Activated B cell treated with CpG ODN at 0.5 μM for 24 hours (primary cell): ENCODE measurements at regions not wholly inside any gene's neighbourhood (a gene's known extent, or its start where the extent isn't known, plus 50 kb on each side); places are given as distances from the start of the nearest gene placed in this dataset.

Experiments
- ATAC-seq: fragments of 200-7000 bp; cut with Tn5 transposase; one replicate; pipeline ENCODE4 v1.10.0; 2021; ENCODE audit warnings: low read depth, mild to moderate bottlenecking, moderate library complexity
- CTCF ChIA-PET: fragments of 350-600 bp; sonication (Branson Sonifier 250); formaldehyde crosslinking; loops from one replicate; lab custom pipeline; 2021; ENCODE audit warnings: antibody characterized with exemption; lab: Charles Lee
- POLR2A ChIA-PET: fragments of 350-600 bp; sonication (Branson Sonifier 250); formaldehyde crosslinking; loops from one replicate; lab custom pipeline; 2021; ENCODE audit warnings: antibody characterized with exemption; lab: Charles Lee
- DNase-seq: peaks from one replicate; pipeline ENCODE4 v3.0.0; 2022
- H3K27ac Mint-ChIP-seq: one replicate; pipeline ENCODE4 v1.8.0; 2020; ENCODE audit warnings: mixed read lengths
- H3K27me3 Mint-ChIP-seq: one replicate; pipeline ENCODE4 v1.8.0; 2021; ENCODE audit warnings: mixed read lengths
- H3K36me3 Mint-ChIP-seq: one replicate; pipeline ENCODE4 v1.8.0; 2021; ENCODE audit warnings: low read depth, mixed read lengths
- H3K4me1 Mint-ChIP-seq: one replicate; pipeline ENCODE4 v1.8.0; 2021; ENCODE audit warnings: mixed read lengths
- H3K4me3 Mint-ChIP-seq: one replicate; pipeline ENCODE4 v1.8.0; 2020; ENCODE audit warnings: mild to moderate bottlenecking, mixed read lengths
- H3K9me3 Mint-ChIP-seq: one replicate; pipeline ENCODE4 v1.8.0; 2020; ENCODE audit warnings: mixed read lengths
- CTCF ChIP-seq: fragments of 200-600 bp; IDR thresholded peaks from one replicate; pipeline ENCODE4 v1.8.0; 2022; ENCODE audit warnings: antibody characterized with exemption, mild to moderate bottlenecking
- intact Hi-C: fragments of 100-400 bp; cut with micrococcal nuclease; formaldehyde crosslinking; loops from one replicate; pipeline ENCODE4 v1.15.1; 2024

DNA sequence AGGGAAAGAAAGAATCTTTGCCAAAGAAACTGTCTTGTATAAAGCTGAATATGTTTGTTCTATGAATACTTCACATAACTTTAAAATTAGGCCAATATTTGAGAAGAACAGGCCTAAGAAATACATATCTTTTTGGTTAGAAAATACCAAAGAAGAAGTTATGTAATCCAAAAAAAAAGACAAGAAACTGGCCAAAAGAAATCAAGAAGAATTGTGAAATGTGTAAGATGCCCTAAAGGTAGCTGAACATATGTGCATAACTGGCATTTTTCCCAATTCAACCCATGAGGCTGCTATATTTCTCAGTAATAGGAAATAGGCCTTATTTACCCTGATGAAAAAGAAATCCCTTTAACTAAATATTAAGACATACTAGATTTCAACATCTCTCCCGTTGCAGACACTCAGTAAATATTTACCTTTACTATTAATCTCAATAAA lies 290.0 kb downstream of the CETN3 start:
- intact Hi-C loops = no loop called here
- ChIA-PET CTCF (no interaction called here), POLR2A (no interaction called here)
- ATAC-seq (no peak), DNase-seq (no peak)
- Mint-ChIP-seq H3K4me3 (no peak overlapping the region), H3K27me3 (no peaks in the 10 kb centered on the region), H3K4me1 (peaks cover 2% of the 10 kb centered on the region), H3K9me3 (no peaks in the 10 kb centered on the region), H3K27ac (no peak overlapping the region), H3K36me3 (no peaks in the 10 kb centered on the region)
- no peak for TF ChIP-seq CTCF

DNA sequence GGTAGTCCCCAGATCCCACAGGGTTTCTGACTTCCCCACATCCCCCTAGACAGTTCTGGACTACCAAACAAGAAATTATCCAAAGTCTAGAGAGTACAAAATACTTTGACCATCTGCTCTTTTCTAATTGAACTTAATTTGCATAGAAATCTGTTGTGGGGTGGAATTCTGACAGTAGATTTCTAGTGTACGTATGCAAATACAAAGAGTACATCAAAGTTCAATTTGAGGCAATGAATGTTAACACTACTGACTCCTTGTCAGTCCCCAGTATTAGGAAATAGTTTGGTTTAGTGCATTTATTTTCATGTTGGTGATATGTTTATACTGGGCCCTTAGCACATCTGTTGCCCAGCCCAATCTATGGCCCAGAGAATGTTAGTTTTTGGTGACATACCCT lies 292.6 kb downstream of the CETN3 start:
- DNase-seq (no peak), ATAC-seq (no peak)
- no peak overlapping the region for H3K27ac Mint-ChIP-seq
- H3K27me3 Mint-ChIP-seq = no peaks in the 10 kb centered on the region
- intact Hi-C loops = no loop called here
- ChIA-PET CTCF (no interaction called here), POLR2A (no interaction called here)
- no peaks in the 10 kb centered on the region for H3K9me3 Mint-ChIP-seq
- no peaks in the 10 kb centered on the region for H3K4me1 Mint-ChIP-seq
- no peaks in the 10 kb centered on the region for H3K36me3 Mint-ChIP-seq
- no peak for TF ChIP-seq CTCF
- H3K4me3 Mint-ChIP-seq = no peak overlapping the region

GRCh38 chr5:90113108-90113507 lies 296.4 kb downstream of the CETN3 start:
- Mint-ChIP-seq H3K27me3 (no peaks in the 10 kb centered on the region), H3K27ac (no peak overlapping the region), H3K36me3 (no peaks in the 10 kb centered on the region), H3K4me3 (no peak overlapping the region), H3K4me1 (peaks cover 3% of the 10 kb centered on the region), H3K9me3 (no peaks in the 10 kb centered on the region)
- DNase-seq = no peak
- intact Hi-C loops = no loop called here
- TF ChIP-seq CTCF = no peak
- no peak for ATAC-seq
- ChIA-PET CTCF (no interaction called here), POLR2A (no interaction called here)

GRCh38 chr5:90112033-90112692 lies 297.4 kb downstream of the CETN3 start:
- ATAC-seq = no peak
- no peaks in the 10 kb centered on the region for H3K9me3 Mint-ChIP-seq
- no peak overlapping the region for H3K4me3 Mint-ChIP-seq
- H3K27ac Mint-ChIP-seq = no peak overlapping the region
- no peaks in the 10 kb centered on the region for H3K36me3 Mint-ChIP-seq
- no peak for TF ChIP-seq CTCF
- no peaks in the 10 kb centered on the region for H3K27me3 Mint-ChIP-seq
- intact Hi-C loops = no loop called here
- ChIA-PET CTCF (no interaction called here), POLR2A (no interaction called here)
- H3K4me1 Mint-ChIP-seq = peaks cover 3% of the 10 kb centered on the region
- no peak for DNase-seq

DNA sequence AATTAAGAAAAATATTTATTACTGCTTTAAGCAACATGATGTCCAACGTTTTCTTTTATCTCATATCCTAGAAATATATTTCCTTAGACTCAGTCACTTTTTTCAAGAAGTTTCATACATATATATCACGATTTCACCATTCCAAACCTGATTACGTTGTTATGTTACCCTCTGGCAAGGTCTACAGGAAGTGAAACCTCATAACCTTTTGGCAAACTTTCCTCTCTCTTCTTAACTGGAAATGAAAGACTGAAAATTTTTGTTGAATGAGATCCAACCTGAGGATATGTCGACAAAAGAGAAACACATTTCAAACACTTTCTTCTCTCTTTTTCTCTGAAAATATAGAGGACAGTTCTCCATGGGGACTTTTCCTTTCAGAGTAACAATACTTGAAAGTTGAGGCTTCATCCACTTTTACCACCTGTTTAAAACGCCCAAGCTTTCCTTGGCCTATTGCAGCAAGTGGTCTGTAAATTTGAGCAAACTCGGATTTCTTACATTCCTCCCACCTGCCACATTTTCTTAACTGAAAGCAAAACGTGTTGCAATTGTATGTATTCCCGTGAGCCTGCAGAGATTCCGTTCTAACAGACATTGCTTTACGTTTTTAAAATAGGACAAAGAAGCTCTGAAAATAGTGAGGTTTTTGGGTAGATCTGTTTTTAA lies 298.1 kb downstream of the CETN3 start:
- TF ChIP-seq CTCF = no peak
- no peaks in the 10 kb centered on the region for H3K27me3 Mint-ChIP-seq
- no peak for DNase-seq
- no peaks in the 10 kb centered on the region for H3K9me3 Mint-ChIP-seq
- no peak overlapping the region for H3K4me3 Mint-ChIP-seq
- ChIA-PET POLR2A (no interaction called here), CTCF (no interaction called here)
- H3K4me1 Mint-ChIP-seq = peaks cover 3% of the 10 kb centered on the region
- H3K27ac Mint-ChIP-seq = no peak overlapping the region
- no peaks in the 10 kb centered on the region for H3K36me3 Mint-ChIP-seq
- intact Hi-C loops = no loop called here
- no peak for ATAC-seq
